GM23338 (cell line): ENCODE measurements at regions not wholly inside any gene's neighbourhood (a gene's known extent, or its start where the extent isn't known, plus 50 kb on each side); places are given as distances from the start of the nearest gene placed in this dataset.

Source experiments
- ATAC-seq: fragments of 200-7000 bp; cut with Tn5 transposase; 3 replicates; pipeline ENCODE4 v1.9.1; 2020
- DNase-seq: peaks from one replicate; pipeline ENCODE4 v3.0.0-alpha.2; 2015; ENCODE audit warnings: low spot score
- H2AFZ ChIP-seq: fragments of 200-600 bp; sonication (generic); 2 replicates; pipeline ENCODE4 v1.8.0; 2016; ENCODE audit warnings: antibody characterized with exemption, mild to moderate bottlenecking, moderate library complexity
- H3F3A ChIP-seq: fragments of 200-600 bp; sonication (generic); replicated peaks from 2 replicates; pipeline ENCODE4 v1.8.0; 2017; ENCODE audit warnings: antibody characterized with exemption, mixed run types, low read depth
- H3K27ac ChIP-seq: fragments of 200-600 bp; sonication (generic); 2 replicates; pipeline ENCODE4 v1.6.1; 2016; ENCODE audit warnings: low read depth
- H3K27me3 ChIP-seq: fragments of 200-600 bp; sonication (generic); 2 replicates; pipeline ENCODE4 v1.8.0; 2016; ENCODE audit warnings: mild to moderate bottlenecking, mixed run types, moderate library complexity; ENCODE audit not compliant: insufficient read depth
- H3K36me3 ChIP-seq: fragments of 200-600 bp; sonication (generic); 2 replicates; pipeline ENCODE4 v1.8.0; 2016; ENCODE audit warnings: mild to moderate bottlenecking; ENCODE audit not compliant: insufficient read depth
- H3K4me1 ChIP-seq: fragments of 200-600 bp; sonication (generic); 2 replicates; pipeline ENCODE4 v1.8.0; 2016; ENCODE audit warnings: mild to moderate bottlenecking, moderate library complexity; ENCODE audit not compliant: insufficient read depth
- H3K4me2 ChIP-seq: fragments of 200-600 bp; sonication (generic); 2 replicates; pipeline ENCODE4 v1.7.1; 2017; ENCODE audit warnings: mixed run types
- H3K4me3 ChIP-seq: fragments of 200-600 bp; sonication (generic); 2 replicates; pipeline ENCODE4 v1.6.1; 2016; ENCODE audit warnings: mixed run types
- H3K79me2 ChIP-seq: fragments of 200-600 bp; sonication (generic); replicated peaks from 2 replicates; pipeline ENCODE4 v1.8.0; 2017; ENCODE audit warnings: mild to moderate bottlenecking; ENCODE audit not compliant: insufficient read depth
- H3K9me2 ChIP-seq: fragments of 200-600 bp; sonication (generic); 2 replicates; pipeline ENCODE4 v1.8.0; 2017; ENCODE audit not compliant: insufficient read depth
- H4K20me1 ChIP-seq: fragments of 200-600 bp; sonication (generic); replicated peaks from 2 replicates; pipeline ENCODE4 v1.8.0; 2017; ENCODE audit warnings: mild to moderate bottlenecking; ENCODE audit not compliant: insufficient read depth
- H3K27ac Mint-ChIP-seq: 2 replicates; pipeline ENCODE4 v1.8.0; 2020; ENCODE audit warnings: inconsistent platforms, mild to moderate bottlenecking, moderate library complexity, mixed read lengths
- H3K27me3 Mint-ChIP-seq: 3 replicates; pipeline ENCODE4 v1.8.0; 2022; ENCODE audit warnings: low read depth, mild to moderate bottlenecking, moderate library complexity, mixed read lengths, inconsistent platforms; ENCODE audit not compliant: insufficient read depth, poor library complexity
- H3K36me3 Mint-ChIP-seq: 3 replicates; pipeline ENCODE4 v1.8.0; 2021; ENCODE audit warnings: low read depth, mild to moderate bottlenecking, inconsistent platforms, moderate library complexity, mixed read lengths
- H3K4me1 Mint-ChIP-seq: 3 replicates; pipeline ENCODE4 v1.8.0; 2020; ENCODE audit warnings: mild to moderate bottlenecking, inconsistent platforms, mixed read lengths
- H3K4me3 Mint-ChIP-seq: 3 replicates; pipeline ENCODE4 v1.8.0; 2021; ENCODE audit warnings: moderate library complexity, mild to moderate bottlenecking, inconsistent platforms, mixed read lengths
- H3K9me3 Mint-ChIP-seq: 3 replicates; pipeline ENCODE4 v1.8.0; 2020; ENCODE audit warnings: moderate library complexity, mild to moderate bottlenecking, inconsistent platforms, mixed read lengths
- CREB1 ChIP-seq: fragments of 250-450 bp; sonication (Bioruptor Pico); IDR thresholded peaks from 2 replicates; pipeline ENCODE4 v1.5.0; 2020; ENCODE audit warnings: low read depth, mild to moderate bottlenecking, moderate library complexity
- EZH2 ChIP-seq: fragments of 200-600 bp; sonication (generic); IDR thresholded peaks from one replicate; pipeline ENCODE4 v1.8.0; 2017; ENCODE audit warnings: antibody characterized with exemption, mild to moderate bottlenecking, low read depth; ENCODE audit not compliant: unreplicated experiment
- EZH2phosphoT487 ChIP-seq: fragments of 200-600 bp; sonication (generic); IDR thresholded peaks from one replicate; pipeline ENCODE4 v1.8.1; 2018; ENCODE audit warnings: antibody characterized with exemption; ENCODE audit not compliant: unreplicated experiment
- JUNB ChIP-seq: IDR thresholded peaks from one replicate; pipeline ENCODE4 v1.6.1; 2016; ENCODE audit warnings: antibody characterized with exemption; ENCODE audit not compliant: unreplicated experiment
- NANOG ChIP-seq: IDR thresholded peaks from 2 replicates; pipeline ENCODE4 v1.6.1; 2016; ENCODE audit warnings: antibody characterized with exemption, borderline replicate concordance
- POLR2AphosphoS5 ChIP-seq: IDR thresholded peaks from 2 replicates; pipeline ENCODE4 v1.6.1; 2016; ENCODE audit warnings: antibody characterized with exemption, low read depth
- STAT1 ChIP-seq: IDR thresholded peaks from one replicate; pipeline ENCODE4 v1.6.1; 2016; ENCODE audit warnings: antibody characterized with exemption; ENCODE audit not compliant: unreplicated experiment
- ZNF114 ChIP-seq: fragments of 250-450 bp; sonication (Bioruptor Pico); IDR thresholded peaks from 2 replicates; pipeline ENCODE4 v1.5.0; 2020; ENCODE audit warnings: mild to moderate bottlenecking, moderate library complexity
- ZNF331 ChIP-seq: fragments of 250-450 bp; sonication (Bioruptor Pico); IDR thresholded peaks from 2 replicates; pipeline ENCODE4 v1.5.0; 2020; ENCODE audit warnings: low read depth, mild to moderate bottlenecking, moderate library complexity
- ZNF462 ChIP-seq: fragments of 250-450 bp; sonication (Bioruptor Pico); IDR thresholded peaks from 2 replicates; pipeline ENCODE4 v1.5.0; 2020; ENCODE audit warnings: mild to moderate bottlenecking, moderate library complexity
- TF ChIP-seq, protein P1 (sequence below), 2 experiments: fragments of 200-600 bp in 1 of 2; sonication (generic) in 1 of 2; conservative IDR thresholded peaks; 2 replicates each; pipeline versions ENCODE4 v1.5.1 to v1.6.1; 2016 to 2017; ENCODE audit warnings: antibody characterized with exemption in 2 of 2, low read depth in 2 of 2, mild to moderate bottlenecking in 2 of 2, moderate library complexity in 1 of 2

GRCh38 chr11:28606930-28607329, 498.7 kb downstream of the METTL15 start (continued):
- TF ChIP-seq, protein P1, sequence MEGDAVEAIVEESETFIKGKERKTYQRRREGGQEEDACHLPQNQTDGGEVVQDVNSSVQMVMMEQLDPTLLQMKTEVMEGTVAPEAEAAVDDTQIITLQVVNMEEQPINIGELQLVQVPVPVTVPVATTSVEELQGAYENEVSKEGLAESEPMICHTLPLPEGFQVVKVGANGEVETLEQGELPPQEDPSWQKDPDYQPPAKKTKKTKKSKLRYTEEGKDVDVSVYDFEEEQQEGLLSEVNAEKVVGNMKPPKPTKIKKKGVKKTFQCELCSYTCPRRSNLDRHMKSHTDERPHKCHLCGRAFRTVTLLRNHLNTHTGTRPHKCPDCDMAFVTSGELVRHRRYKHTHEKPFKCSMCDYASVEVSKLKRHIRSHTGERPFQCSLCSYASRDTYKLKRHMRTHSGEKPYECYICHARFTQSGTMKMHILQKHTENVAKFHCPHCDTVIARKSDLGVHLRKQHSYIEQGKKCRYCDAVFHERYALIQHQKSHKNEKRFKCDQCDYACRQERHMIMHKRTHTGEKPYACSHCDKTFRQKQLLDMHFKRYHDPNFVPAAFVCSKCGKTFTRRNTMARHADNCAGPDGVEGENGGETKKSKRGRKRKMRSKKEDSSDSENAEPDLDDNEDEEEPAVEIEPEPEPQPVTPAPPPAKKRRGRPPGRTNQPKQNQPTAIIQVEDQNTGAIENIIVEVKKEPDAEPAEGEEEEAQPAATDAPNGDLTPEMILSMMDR (conservative IDR thresholded peaks at IDR 0.05; ENCODE audit: low read depth in 2 of 2): no peak
- no peak for TF ChIP-seq POLR2AphosphoS5
- no peak for TF ChIP-seq ZNF331
- no peak for TF ChIP-seq JUNB

DNA sequence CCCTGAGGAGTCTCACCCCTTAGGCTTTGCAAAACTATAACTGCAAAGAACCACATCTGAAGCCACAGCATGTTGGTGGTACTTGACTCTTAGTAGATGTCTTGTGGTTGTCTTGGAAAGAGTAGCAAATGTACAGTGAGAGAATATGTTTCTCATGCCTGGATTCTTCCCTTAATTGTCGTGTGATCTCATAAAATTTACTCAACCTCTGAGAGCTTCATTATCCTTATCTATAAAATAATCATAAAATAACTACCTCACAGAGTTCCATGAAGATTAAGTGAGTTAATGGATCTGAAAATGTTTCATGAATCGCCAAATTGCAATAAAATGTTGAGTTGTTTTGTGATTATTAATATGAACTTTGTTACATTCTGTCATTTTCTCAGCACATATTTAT, 491.5 kb downstream of the METTL15 start:
- Histone ChIP-seq H3K36me3 (no peaks in the 10 kb centered on the region), H3F3A (no peaks in the 10 kb centered on the region), H3K4me3 (no peak overlapping the region), H3K4me1 (no peaks in the 10 kb centered on the region), H3K4me2 (no peak overlapping the region), H3K9me2 (no peaks in the 10 kb centered on the region), H2AFZ (no peak overlapping the region), H3K27ac (no peak overlapping the region), H3K79me2 (no peaks in the 10 kb centered on the region), H4K20me1 (no peaks in the 10 kb centered on the region; the same call in 1 of the 2 replicates), H3K27me3 (no peaks in the 10 kb centered on the region)
- no peak for TF ChIP-seq STAT1
- no peak for TF ChIP-seq ZNF331
- no peak for TF ChIP-seq NANOG
- no peak for TF ChIP-seq EZH2phosphoT487
- TF ChIP-seq EZH2: no peak
- H3K27me3 Mint-ChIP-seq: peaks cover 2% of the 10 kb centered on the region
- H3K4me1 Mint-ChIP-seq: no peaks in the 10 kb centered on the region
- no peak overlapping the region for H3K4me3 Mint-ChIP-seq
- no peak overlapping the region for H3K27ac Mint-ChIP-seq
- no peak for DNase-seq
- no peaks in the 10 kb centered on the region for H3K36me3 Mint-ChIP-seq
- no peak for ATAC-seq
- H3K9me3 Mint-ChIP-seq: peaks cover 3% of the 10 kb centered on the region; the same call in 1 of the 3 replicates

DNA sequence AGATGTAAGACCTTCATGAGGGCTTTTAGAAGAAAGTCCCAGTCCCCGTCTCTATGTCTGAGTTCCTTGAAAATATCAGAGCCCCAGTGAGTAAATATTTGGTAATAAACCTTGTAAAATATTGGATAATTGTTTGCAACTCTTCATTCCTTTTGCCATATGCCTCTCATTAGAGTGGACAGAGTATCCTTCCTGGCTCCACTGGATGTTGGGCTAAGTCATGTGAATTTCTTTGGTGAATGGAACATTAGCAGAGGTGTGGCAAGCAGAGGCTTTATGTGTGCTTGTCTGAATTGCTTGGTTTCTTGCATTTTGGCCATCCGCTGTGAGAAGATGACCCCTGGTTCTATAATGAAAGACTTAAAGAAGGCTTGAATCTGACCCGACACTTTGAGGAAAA, 490.3 kb downstream of the METTL15 start:
- DNase-seq (no peak), ATAC-seq (no peak)
- Histone ChIP-seq H3K4me3 (no peak overlapping the region), H3K4me1 (no peaks in the 10 kb centered on the region), H3K27ac (no peak overlapping the region), H4K20me1 (no peaks in the 10 kb centered on the region; the same call in 1 of the 2 replicates), H3K36me3 (no peaks in the 10 kb centered on the region), H3K27me3 (no peaks in the 10 kb centered on the region), H2AFZ (no peak overlapping the region), H3K79me2 (no peaks in the 10 kb centered on the region), H3K9me2 (no peaks in the 10 kb centered on the region), H3K4me2 (no peak overlapping the region), H3F3A (no peaks in the 10 kb centered on the region)
- H3K4me1 Mint-ChIP-seq: no peaks in the 10 kb centered on the region
- no peaks in the 10 kb centered on the region for H3K36me3 Mint-ChIP-seq
- peaks cover 3% of the 10 kb centered on the region; the same call in 1 of the 3 replicates for H3K9me3 Mint-ChIP-seq
- no peak overlapping the region for H3K27ac Mint-ChIP-seq
- peaks cover 2% of the 10 kb centered on the region for H3K27me3 Mint-ChIP-seq
- H3K4me3 Mint-ChIP-seq: no peak overlapping the region
- TF ChIP-seq EZH2phosphoT487: no peak
- no peak for TF ChIP-seq CREB1 (CRISPR knock-in tag)
- no peak for TF ChIP-seq POLR2AphosphoS5
- no peak for TF ChIP-seq ZNF462 (CRISPR knock-in tag)
- TF ChIP-seq, protein P1 (conservative IDR thresholded peaks at IDR 0.05; ENCODE audit: low read depth in 2 of 2): no peak
- TF ChIP-seq ZNF114 (CRISPR knock-in tag): no peak
- no peak for TF ChIP-seq EZH2
